ENCODE measurements at regions not wholly inside any gene's neighbourhood (a gene's known extent, or its start where the extent isn't known, plus 50 kb on each side); places are given as distances from the start of the nearest gene placed in this dataset.
"Not testable (repeated sequence)": the region's sequence is repeated elsewhere in the genome, so short reads cannot be mapped to it uniquely, and the experiment has no call there.

DNA sequence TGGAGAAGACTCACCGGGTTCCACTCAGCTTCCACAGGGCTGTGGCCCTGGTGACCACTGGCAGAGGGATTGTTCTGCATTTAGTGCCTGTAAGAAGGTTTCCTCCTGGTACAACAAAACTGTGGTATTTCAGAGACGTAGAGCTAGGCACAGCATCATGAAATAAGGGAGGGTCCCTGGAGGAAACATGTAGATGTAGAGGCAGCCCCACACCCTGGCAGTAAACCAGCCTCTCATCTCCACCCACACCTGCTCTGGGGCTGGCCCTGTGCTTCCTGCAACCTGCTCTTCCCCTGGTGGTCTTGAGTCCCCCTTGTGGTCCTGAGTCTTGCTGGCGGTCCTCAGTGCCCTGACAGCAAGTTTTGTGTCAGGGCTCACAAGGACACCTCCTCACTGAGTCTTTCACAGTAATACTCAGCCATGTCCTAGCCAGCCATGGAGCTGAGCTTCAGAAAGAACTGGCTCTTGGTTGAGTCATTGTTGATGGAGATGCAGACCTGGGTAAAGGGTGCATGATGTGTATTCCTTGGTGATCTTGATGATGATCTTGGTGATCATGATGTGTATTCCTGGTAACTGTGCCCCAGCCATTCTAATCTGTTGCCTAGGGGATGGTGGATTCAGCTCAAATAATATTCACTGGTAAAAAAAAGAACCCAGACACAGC lies 121.8 kb downstream of the OR4M2 start:
- peak; percentile 7 to 17 for DNase-seq

DNA sequence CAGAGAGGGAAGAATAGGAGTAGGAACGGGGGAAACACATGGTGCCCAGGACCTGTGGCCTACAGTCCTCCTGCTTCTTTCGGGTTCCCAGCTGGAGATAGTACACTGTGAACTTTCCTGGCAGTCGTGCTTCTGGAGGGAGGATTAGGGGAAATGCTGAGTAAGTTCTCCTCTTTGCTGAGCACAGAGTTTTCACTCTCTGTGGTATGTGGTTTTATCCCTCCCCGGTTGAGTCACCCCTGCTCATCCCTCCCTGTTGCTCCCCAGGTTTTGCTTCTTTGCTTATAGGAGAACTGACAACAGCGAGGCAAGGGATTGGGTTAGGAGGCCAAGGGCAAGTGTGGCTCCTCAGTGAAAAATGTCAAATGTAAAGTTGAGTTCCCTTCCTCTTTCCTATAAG lies 122.9 kb downstream of the OR4M2 start:
- DNase-seq, result not testable (repeated sequence)

DNA sequence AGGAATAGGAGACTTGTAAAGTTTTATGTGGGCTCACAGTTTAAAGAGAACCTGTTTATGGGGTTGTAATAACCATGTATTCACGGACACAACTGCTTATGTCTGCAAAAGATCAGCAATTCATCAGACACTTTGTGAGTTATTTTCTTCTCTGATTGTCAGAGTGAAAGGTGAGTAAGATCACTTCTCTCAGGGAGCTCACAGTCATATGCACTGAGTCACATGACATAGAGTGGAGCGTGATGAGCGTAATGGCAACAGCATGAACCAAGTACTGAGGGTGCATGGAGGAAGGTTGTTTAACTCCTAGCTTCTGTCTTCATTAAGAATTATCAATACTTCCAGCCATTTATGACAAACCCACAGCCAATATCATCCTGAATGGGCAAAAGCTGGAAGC lies 128.8 kb downstream of the OR4M2 start:
- not testable (repeated sequence) for DNase-seq

DNA sequence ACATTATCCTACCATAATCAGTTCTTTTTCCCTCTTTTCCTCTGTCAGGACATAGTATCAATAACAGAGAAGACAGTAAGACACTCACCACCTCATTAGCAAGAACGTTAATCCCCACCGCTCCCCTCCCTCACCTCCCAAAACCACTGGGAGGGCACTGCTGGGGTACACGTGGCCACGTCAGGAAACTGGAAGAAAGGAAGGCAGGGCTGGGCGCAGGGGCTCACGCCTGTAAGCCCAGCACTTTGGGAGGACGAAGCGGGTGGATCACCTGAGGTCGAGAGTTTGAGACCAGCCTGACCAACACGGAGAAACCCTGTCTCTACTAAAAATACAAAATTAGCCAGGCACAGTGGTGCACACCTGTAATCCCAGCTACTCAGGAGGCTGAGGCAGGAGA lies 142.3 kb downstream of the OR4M2 start:
- not testable (repeated sequence) for DNase-seq

DNA sequence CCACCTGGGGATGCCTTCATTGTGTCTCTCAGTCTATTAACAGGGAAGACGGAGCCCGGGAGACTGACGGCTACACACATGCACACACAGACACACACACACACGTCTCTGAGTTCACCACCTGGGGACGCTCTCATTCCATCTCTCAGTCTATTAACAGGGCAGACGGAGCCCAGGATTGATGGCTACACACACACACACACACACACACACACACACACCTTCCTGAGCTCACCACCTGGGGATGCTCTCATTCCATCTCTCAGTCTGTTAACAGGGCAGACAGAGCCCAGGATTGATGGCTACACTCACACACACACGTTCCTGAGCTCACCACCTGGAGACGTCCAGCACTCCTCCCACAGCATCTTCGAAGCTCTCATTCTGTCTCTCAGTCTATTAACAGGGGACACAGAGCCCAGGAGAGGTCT lies 143.9 kb downstream of the OR4M2 start:
- peak in 1 of 2 donors; percentile 15 for DNase-seq

DNA sequence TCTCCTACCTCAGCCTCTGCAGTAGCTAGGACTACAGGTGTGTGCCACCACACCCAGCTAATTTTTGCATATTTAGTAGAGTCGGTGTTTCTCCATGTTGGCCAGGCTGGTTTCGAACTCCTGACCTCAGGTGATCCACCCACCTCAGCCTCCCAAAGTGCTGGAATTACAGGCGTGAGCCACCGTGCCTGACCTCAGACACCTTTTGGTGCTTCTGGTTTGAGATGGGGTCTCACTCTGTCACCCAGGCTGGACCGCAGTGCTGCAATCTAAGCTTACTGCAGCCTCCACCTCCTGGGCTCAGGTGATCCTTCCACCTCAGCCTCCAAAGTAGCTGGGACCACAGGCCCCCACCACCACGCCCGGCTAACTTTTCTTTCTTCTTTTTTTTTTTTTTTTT lies 144.6 kb downstream of the OR4M2 start:
- DNase-seq, result peak in 1 of 2 donors; percentile 16

DNA sequence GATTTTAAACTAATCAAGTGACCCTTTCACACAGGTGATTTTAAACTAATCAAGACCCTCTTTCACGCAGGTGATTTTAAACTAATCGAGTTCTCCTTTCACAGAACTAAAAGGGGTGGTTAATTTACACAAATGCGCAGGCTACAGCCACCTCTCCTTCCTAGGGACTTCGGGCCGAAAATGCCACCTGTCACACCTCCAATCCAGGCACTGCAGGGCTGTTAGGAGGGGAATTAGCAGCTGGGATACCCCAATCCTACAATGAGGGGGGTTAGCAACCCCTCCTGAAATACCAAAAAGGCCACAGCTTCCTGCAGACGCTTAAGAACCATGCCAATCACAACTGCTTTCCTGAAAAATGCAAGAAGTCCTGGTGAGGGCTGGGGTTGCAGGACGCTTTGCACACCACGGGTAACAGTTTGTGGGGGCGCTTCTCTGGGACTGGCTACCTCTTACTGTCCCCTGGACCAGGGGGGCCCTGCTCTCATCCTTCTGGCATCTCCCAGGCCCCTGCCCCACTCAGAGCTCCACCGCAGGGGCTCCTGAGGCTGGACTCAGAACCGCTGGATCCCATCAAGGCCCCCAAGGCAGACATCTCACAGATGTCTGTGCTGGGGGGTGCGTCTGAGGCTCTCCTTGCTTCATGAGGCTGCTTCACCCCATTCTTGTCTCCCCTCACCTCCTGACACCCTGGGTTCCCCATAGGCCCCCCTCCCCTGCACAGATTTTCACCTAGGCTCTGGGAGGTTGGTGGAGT lies 145.9 kb downstream of the OR4M2 start:
- peak in 1 of 2 donors; percentile 15 for DNase-seq

DNA sequence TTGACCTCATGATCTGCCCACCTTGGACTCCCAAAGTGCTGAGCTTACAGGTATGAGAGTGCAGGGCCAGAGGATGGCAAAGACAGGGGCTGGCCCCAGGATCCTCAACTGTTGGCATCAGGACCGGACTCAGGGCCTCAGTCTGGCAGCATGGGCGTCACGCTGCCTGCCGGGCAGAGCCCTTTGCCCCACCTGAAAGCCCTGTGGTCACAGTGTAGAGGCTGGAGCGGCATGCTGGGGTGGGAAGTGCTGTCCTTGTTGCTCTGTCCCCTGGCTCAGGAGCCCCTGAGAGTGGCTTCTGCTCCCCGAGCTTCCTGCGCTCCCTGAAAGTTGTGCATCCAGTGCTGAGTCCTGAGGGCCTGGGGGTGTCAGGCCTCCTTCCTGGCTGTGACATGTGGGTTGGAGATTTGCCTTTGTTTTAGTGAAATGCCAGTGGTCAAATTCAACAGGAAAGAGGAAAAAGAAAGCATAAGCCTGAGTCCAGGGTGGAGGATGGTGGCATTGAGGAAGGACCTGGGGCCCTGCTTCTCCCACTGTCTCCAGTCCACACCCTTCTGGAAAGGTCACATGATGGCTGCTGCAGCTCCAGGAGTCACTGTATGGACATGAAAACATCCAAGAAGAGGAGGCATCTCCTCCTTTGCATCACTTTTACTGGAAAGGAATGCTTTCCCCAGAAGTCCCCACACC lies 147.2 kb downstream of the OR4M2 start:
- DNase-seq, result peak in 1 of 2 donors; percentile 13

DNA sequence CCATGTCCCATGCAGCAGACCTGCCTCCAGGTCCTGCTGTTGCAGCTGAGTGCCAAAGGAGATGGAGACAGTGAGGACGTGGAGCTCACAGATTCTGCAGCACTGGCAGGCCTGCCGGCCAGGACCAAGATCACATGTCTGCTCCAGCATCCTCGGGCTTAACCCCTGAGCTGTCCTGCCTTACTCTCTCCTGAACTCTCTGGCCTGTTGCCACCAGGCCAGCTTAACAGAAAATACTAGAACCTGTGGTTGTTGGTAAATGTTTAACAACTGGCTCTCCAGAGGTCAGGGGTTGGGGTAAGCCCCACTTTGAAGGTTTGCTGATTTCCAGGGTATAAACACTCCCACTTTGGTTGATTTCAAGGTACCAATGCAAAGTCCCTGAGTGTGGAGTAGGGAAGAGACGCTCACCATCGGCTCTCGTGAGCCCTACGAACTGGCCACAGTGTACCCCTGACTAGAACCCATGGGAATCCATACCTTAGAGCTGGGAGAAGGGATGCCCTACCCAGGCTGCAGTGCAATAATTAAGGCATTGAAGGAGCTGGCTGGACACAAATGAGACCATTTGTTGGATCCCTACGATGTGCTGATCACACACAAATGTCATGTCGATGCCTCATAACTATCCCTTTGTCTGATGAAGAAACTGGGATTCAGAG lies 147.9 kb downstream of the OR4M2 start:
- no peak for DNase-seq

DNA sequence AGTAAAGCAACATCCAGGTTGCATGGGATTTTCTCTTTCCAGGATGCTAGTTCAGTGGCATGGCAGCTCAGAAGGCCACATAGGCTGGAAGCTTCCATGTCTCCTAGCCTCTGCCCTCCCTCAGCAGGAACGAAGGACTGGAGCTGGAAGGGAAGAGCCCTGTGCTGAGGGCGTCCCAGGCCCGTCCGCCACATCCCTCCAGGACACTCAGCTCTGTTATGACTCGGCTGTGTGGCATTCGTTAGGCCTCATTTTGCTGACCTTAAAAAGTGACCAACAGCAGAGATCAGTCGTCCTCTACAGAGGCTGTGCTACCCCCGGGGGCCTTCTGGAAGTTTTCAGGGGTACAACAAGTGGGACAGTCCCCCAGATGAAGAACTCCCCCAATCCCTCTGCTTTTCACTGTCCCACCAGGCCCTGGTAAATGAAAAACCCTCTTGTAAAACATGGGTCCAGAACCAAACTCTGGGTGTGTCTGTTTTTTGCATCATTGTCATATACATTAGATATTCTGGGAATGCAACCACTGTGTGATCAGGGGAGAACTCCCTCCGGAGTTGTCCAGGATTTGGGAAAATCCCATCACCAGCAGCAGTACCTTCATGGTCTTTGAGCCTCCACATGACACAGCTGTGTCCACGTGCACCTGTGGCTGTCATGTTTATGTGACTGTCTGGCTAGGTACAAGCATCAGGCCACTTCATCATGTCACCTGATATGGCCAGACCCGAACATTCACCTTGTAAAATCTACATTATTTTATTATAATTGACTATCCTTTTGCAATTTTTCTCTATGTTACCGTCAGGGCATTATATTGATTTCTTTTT lies 149.9 kb downstream of the OR4M2 start:
- no peak for DNase-seq

DNA sequence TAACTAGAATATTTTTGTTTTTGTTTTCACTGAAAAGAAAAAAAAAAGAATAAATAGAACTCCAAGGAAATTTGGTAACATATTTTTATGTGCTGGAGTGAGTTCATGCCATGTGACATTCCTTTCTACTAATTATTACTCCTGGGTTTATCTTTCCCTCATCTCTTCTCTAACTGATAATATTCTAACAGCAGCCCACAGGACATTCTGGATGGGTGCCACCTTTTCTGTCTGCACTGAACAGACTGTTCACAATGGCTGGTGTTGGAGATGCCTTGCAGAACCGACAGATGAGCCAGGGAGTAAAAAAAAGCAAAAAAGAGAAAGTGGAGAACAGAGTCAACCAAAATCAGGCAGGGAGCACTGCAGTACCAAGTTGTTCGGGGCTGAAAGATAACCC lies 151.3 kb downstream of the OR4M2 start:
- DNase-seq, result no peak

DNA sequence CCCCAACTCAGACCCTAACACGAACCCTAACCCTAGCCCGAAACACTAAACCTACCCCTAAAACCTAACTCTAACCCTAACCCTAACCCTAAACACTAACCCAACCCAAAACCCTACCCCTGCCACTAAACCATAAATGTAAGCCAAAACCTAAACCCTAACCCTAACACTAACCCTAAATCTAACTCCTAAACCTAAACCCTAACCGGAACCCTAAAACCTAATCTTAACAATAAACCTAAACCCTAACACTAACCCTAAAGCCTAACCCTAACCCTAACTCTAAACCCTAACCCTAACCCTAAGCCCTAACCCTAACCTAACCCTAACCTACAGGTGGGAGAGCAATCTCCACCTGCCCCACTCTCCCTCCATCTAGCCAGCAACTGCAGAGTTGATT lies 152.3 kb downstream of the OR4M2 start:
- no peak for DNase-seq

DNA sequence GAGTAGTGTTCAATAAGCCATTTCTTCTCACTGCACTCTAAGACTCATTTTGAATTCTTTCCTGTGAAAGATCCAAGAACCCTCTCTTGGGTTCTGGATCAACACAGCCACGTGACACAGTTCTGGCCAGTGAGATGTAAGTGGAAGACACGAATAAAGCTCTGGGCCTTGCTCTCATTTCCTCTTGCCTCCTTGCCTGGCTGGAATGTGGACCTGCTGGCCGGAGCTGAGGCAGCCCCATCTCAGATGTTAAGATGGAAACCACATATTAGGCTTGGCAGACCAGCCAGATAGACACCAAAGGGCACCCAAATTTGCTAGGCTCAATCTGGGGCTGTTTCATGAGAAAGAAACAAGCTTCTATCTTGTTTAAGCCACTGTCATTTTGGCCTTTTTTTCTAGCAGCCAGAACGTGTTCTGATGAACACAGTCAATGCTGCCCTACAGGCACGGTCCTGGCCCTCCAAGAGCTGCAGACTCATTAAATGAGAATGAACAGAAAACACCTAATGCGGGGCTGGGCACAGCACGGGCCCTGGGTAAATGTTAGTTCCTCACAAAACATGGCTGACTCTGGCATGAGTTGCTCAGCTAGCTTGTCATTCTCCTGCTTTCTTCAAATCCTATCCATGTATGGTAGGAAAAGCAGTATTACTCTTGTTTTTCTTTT lies 155.1 kb downstream of the OR4M2 start:
- DNase-seq, result not testable (repeated sequence)

DNA sequence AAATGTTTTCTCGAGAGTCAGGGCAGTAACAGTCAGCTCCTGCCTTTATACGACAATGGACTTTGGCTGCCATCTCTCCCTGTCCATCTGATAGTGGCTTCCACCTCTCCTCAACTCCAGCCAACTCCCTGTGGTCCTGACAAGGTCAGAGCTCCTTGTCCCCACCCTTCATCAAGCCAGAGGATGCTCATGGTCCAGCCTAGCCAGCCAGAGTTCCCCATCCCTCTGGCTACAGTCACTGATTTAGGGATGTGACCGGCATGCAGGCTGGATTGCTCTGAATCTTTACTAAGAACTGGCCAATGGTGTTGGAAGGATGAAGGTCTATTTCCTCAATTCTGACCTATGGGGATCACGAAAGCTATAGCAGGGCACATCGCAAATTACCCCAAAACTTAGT lies 156.1 kb downstream of the OR4M2 start:
- DNase-seq, result no peak

DNA sequence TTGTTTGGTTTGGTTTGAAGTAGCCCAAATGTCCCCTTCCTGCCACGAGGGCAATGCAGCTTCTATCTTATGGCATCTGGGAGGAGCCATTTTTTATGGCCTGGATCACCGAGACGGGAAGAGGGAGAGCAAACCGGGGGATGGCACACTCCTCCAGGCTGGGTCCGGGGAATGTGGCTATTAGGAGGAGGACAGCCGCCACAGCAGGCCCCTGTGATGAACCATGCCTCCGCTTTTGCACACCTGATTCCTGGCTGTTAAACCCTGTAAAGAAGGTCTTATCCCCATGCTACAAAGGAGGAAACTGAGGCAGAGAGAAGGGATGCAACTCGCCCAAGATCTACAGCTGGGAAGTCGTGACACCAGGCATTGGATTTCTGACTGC lies 157.6 kb downstream of the OR4M2 start:
- no peak for DNase-seq

DNA sequence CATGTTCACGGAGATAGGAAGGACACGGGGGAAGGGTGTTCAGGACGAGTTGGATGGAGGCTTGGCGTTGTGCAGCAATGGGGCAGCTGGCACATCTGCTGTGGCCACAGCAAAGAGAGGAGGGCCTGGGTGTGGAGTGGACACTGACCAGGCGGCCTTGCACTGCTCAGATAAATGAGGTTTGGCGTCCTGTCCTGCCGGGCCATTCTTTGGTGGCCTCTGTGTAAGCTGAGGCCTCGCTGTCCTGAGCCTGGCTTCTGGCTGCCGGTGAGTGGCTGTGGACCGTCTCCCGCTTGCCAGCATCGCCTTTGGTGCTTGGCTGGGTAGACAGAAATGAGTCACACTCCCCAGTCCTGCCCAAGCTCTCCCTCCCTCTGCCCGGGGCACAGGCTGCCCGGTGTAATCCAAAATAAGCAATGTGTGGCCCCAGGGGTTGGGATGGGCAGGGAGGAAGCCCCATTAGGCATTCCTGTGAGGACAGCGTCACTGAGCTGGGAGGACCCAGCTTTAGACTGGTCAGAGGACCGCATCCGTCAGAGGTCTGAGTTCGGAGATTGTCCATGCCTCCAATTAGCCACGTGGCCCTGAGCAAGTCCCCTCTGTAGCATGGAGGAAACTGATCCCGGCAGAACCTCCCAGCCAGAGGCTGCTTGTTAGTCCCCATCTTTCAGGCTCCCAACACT lies 158.1 kb downstream of the OR4M2 start:
- not testable (repeated sequence) for DNase-seq

DNA sequence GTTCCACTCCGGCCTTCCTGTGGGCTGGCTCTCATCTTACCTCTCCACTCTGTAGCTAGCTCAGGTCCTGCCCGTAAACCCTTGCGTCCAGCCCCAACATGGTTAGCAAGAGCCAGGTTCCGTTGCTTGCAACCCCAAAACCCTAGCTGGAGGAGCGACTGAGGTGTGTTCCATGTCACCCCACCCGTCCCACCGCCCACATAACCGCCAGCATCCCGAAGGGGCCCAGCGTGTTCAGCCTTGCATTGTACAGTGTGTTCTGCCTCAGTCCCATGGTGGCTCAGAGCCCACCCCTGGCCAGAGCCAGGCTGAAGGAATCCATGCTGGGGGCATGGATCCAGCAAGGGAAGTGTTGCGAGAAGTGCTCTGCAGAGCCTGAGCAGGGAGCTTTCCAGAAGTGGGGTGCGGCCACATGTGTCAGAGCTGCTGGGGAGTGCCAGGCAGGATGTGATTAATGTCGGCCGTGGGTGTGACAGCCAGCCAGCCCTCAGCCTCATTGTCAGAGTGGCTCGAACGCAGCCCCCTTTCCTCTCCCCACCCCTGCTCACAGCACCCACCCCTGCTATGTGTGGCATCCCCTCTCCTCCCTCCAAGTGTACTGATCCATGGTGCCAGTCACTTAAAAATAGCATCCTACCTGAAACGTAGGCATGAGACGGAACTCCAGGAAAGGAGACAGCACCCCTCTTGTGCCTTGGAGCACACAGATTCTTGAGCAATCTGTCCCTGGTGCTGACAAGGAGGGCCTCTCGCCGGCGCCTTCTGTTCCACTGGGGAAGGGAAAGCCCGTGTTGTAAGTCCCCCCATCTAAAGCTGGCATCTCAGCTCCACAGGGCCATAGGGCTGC lies 158.9 kb downstream of the OR4M2 start:
- DNase-seq, result peak in 1 of 2 donors; percentile 18

DNA sequence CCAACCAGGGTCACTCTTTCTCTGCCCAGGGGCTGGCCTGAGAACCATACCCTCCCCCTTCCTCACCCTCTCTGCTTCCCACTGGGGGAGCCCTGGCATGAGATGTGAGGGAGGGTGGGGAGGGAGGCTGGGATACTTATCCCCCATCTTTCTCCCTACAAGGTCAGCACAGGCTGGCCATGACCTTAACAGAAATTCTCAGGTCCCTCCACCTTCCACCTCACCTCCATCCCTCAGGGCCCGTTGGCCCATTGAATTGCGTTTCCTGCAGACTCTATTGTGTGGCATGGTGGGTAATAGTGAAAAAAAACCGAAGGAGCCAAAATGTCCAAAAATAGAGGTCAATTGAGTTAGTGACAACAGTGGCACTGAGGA lies 159.5 kb downstream of the OR4M2 start:
- DNase-seq, result no peak

DNA sequence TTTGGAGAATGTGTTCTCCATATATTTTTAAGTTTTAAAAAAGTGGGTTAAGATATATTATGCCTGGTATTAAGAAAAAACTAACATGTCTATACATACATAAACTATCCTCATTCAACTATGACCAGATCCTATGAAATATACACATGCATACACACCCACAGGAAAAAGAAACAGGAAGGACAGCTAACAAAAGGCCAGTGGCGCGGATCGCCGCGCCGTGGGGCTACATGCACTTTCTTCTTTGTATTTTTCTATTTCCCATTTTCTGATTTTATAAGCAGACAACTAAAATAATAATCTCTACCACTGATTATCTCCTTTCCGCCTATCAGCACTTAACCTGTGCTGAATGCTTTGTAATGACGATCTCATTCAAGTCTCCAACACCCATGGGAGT lies 160.1 kb downstream of the OR4M2 start:
- no peak for DNase-seq

DNA sequence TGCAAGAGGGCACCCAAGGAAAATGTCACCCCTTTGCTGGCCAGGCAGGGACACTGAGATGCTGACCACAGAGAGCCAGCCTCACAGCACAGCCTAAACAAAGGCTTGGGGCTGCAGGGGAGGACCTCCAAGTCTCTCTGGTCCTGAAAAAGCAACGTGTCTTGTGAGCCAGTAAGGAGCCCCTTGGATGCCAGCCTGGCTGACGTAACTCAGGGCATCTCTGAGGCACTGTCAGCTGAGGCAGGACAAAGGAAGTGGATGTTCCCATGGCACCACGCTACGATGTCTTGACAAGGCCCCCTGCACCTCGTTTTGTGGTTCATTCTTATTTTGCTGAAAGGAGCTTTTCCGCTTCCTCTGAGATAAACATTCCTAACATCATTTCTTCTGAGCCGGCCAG lies 160.7 kb downstream of the OR4M2 start:
- DNase-seq, result no peak
